NB4 (cell line): ENCODE measurements at regions not wholly inside any gene's neighbourhood (a gene's known extent, or its start where the extent isn't known, plus 50 kb on each side); places are given as distances from the start of the nearest gene placed in this dataset.

ENCODE experiments used
- CTCF ChIP-seq: IDR thresholded peaks from one replicate; pipeline ENCODE4 v1.5.1; 2012; ENCODE audit warnings: low read depth, low read length
- MAX ChIP-seq: IDR thresholded peaks from 2 replicates; pipeline ENCODE4 v1.6.1; 2011; ENCODE audit warnings: low read depth, low read length

GRCh38 chr10:63769367-63769766, 248.2 kb downstream of the REEP3 start:
- no peak for TF ChIP-seq CTCF
- TF ChIP-seq MAX: no peak
